WTC11 (cell line): ENCODE measurements at regions not wholly inside any gene's neighbourhood (a gene's known extent, or its start where the extent isn't known, plus 50 kb on each side); places are given as distances from the start of the nearest gene placed in this dataset.

ENCODE experiments used
- ATAC-seq: fragments of 200-7000 bp; cut with Tn5 transposase; 2 replicates; pipeline ENCODE4 v1.10.0; 2021; ENCODE audit warnings: mild to moderate bottlenecking, moderate library complexity
- CTCF ChIA-PET: fragments of 300-600 bp; sonication (Branson Sonifier 250); formaldehyde crosslinking; loops from one replicate; lab custom pipeline; 2021; ENCODE audit warnings: antibody characterized with exemption; lab: Charles Lee
- POLR2A ChIA-PET: fragments of 350-600 bp; sonication (Branson Sonifier 250); formaldehyde crosslinking; loops from one replicate; lab custom pipeline; 2021; ENCODE audit warnings: antibody characterized with exemption; lab: Charles Lee
- DNase-seq: peaks from one replicate; pipeline ENCODE4 v3.0.0; 2021; ENCODE audit warnings: low spot score
- H3K27ac Mint-ChIP-seq: 2 replicates; pipeline ENCODE4 v1.8.0; 2021; ENCODE audit warnings: mixed read lengths
- H3K27me3 Mint-ChIP-seq: 2 replicates; pipeline ENCODE4 v1.8.0; 2021; ENCODE audit warnings: low read depth, mild to moderate bottlenecking, moderate library complexity, mixed read lengths
- H3K36me3 Mint-ChIP-seq: 2 replicates; pipeline ENCODE4 v1.8.0; 2021; ENCODE audit warnings: mixed read lengths
- H3K4me1 Mint-ChIP-seq: 2 replicates; pipeline ENCODE4 v1.8.0; 2022; ENCODE audit warnings: mixed read lengths
- H3K4me3 Mint-ChIP-seq: 2 replicates; pipeline ENCODE4 v1.8.0; 2021; ENCODE audit warnings: mild to moderate bottlenecking, moderate library complexity, mixed read lengths
- H3K9me3 Mint-ChIP-seq: 2 replicates; pipeline ENCODE4 v1.8.0; 2021; ENCODE audit warnings: mixed read lengths
- ATF1 ChIP-seq: sonication (generic); formaldehyde crosslinking; IDR thresholded peaks from 2 replicates; pipeline ENCODE4 v1.8.1; 2023; ENCODE audit warnings: mild to moderate bottlenecking, moderate library complexity, missing genetic modification reagents
- CBFB ChIP-seq: sonication (generic); formaldehyde crosslinking; IDR thresholded peaks from 2 replicates; pipeline ENCODE4 v1.8.1; 2022; ENCODE audit warnings: mild to moderate bottlenecking, low read depth, missing genetic modification reagents
- CDX4 ChIP-seq: fragments of 250-450 bp; sonication (Bioruptor Pico); IDR thresholded peaks from 2 replicates; pipeline ENCODE4 v1.9.0; 2021; ENCODE audit warnings: moderate library complexity, mild to moderate bottlenecking, inconsistent platforms, borderline replicate concordance
- E2F5 ChIP-seq: sonication (generic); formaldehyde crosslinking; IDR thresholded peaks from 2 replicates; pipeline ENCODE4 v1.8.1; 2022; ENCODE audit warnings: mild to moderate bottlenecking, moderate library complexity, missing genetic modification reagents
- HMGA2 ChIP-seq: fragments of 250-450 bp; sonication (Bioruptor Pico); IDR thresholded peaks from 2 replicates; pipeline ENCODE4 v1.4.0; 2021; ENCODE audit warnings: mild to moderate bottlenecking, moderate library complexity
- HMGXB4 ChIP-seq: sonication (generic); formaldehyde crosslinking; IDR thresholded peaks from 2 replicates; pipeline ENCODE4 v1.8.1; 2023; ENCODE audit warnings: mild to moderate bottlenecking, moderate library complexity, missing genetic modification reagents
- JAZF1 ChIP-seq: fragments of 250-450 bp; sonication (Bioruptor Pico); IDR thresholded peaks from 2 replicates; pipeline ENCODE4 v1.9.0; 2021; ENCODE audit warnings: moderate library complexity, mild to moderate bottlenecking, inconsistent platforms
- MAX ChIP-seq: sonication (generic); formaldehyde crosslinking; IDR thresholded peaks from 2 replicates; pipeline ENCODE4 v1.8.0; 2022; ENCODE audit warnings: mild to moderate bottlenecking, missing genetic modification reagents
- MXD4 ChIP-seq: fragments of 250-450 bp; sonication (Bioruptor Pico); IDR thresholded peaks from 2 replicates; pipeline ENCODE4 v1.8.0; 2021; ENCODE audit warnings: mild to moderate bottlenecking, moderate library complexity, borderline replicate concordance
- NFYB ChIP-seq: sonication (generic); formaldehyde crosslinking; conservative IDR thresholded peaks from 2 replicates; pipeline ENCODE4 v1.8.0; 2022; ENCODE audit warnings: low read depth, missing genetic modification reagents
- NR1H2 ChIP-seq: sonication (generic); formaldehyde crosslinking; IDR thresholded peaks from 2 replicates; pipeline ENCODE4 v1.9.0; 2021; ENCODE audit warnings: mild to moderate bottlenecking, moderate library complexity, missing genetic modification reagents
- OVOL2 ChIP-seq: fragments of 250-450 bp; sonication (Bioruptor Pico); IDR thresholded peaks from 2 replicates; pipeline ENCODE4 v1.9.0; 2021; ENCODE audit warnings: mild to moderate bottlenecking, borderline replicate concordance
- PRDM15 ChIP-seq: sonication (generic); formaldehyde crosslinking; IDR thresholded peaks from 2 replicates; pipeline ENCODE4 v1.8.0; 2022; ENCODE audit warnings: missing genetic modification reagents
- PRRX2 ChIP-seq: fragments of 250-450 bp; sonication (Bioruptor Pico); IDR thresholded peaks from 2 replicates; pipeline ENCODE4 v1.8.0; 2021; ENCODE audit warnings: mild to moderate bottlenecking
- RORB ChIP-seq: fragments of 250-450 bp; sonication (Bioruptor Pico); IDR thresholded peaks from 2 replicates; pipeline ENCODE4 v1.9.0; 2021; ENCODE audit warnings: mild to moderate bottlenecking
- SMAD3 ChIP-seq: sonication (generic); formaldehyde crosslinking; IDR thresholded peaks from 2 replicates; pipeline ENCODE4 v1.8.0; 2022; ENCODE audit warnings: missing genetic modification reagents, mild to moderate bottlenecking, borderline replicate concordance
- SP1 ChIP-seq: sonication (generic); formaldehyde crosslinking; conservative IDR thresholded peaks from 2 replicates; pipeline ENCODE4 v1.8.1; 2022; ENCODE audit warnings: missing genetic modification reagents
- TCF7 ChIP-seq: sonication (generic); formaldehyde crosslinking; IDR thresholded peaks from 2 replicates; pipeline ENCODE4 v1.8.0; 2022; ENCODE audit warnings: mild to moderate bottlenecking, low read depth, missing genetic modification reagents, moderate library complexity
- USF1 ChIP-seq: sonication (generic); formaldehyde crosslinking; IDR thresholded peaks from 2 replicates; pipeline ENCODE4 v1.8.0; 2022; ENCODE audit warnings: mild to moderate bottlenecking, missing genetic modification reagents
- ZBTB21 ChIP-seq: sonication (generic); formaldehyde crosslinking; IDR thresholded peaks from 2 replicates; pipeline ENCODE4 v1.8.1; 2023; ENCODE audit warnings: mild to moderate bottlenecking, missing genetic modification reagents, borderline replicate concordance
- ZBTB43 ChIP-seq: sonication (generic); formaldehyde crosslinking; IDR thresholded peaks from 2 replicates; pipeline ENCODE4 v1.8.1; 2023; ENCODE audit warnings: mild to moderate bottlenecking, missing genetic modification reagents
- ZMAT4 ChIP-seq: fragments of 250-450 bp; sonication (Bioruptor Pico); IDR thresholded peaks from 2 replicates; pipeline ENCODE4 v1.9.0; 2021; ENCODE audit warnings: mild to moderate bottlenecking
- ZNF121 ChIP-seq: sonication (generic); formaldehyde crosslinking; IDR thresholded peaks from 2 replicates; pipeline ENCODE4 v1.8.0; 2023; ENCODE audit warnings: missing genetic modification reagents
- ZNF263 ChIP-seq: sonication (generic); formaldehyde crosslinking; IDR thresholded peaks from 2 replicates; pipeline ENCODE4 v1.8.1; 2022; ENCODE audit warnings: low read depth, mild to moderate bottlenecking, moderate library complexity, missing genetic modification reagents
- ZNF425 ChIP-seq: fragments of 250-450 bp; sonication (Bioruptor Pico); conservative IDR thresholded peaks from 2 replicates; pipeline ENCODE4 v1.9.0; 2021; ENCODE audit warnings: mild to moderate bottlenecking

GRCh38 chr7:156049366-156049765 is 237.1 kb upstream of the SHH start:
- Mint-ChIP-seq H3K9me3 (peaks cover 63% of the 10 kb centered on the region), H3K36me3 (peaks cover 50% of the 10 kb centered on the region), H3K27me3 (peaks cover 8% of the 10 kb centered on the region), H3K27ac (no peak overlapping the region), H3K4me3 (no peak overlapping the region), H3K4me1 (no peaks in the 10 kb centered on the region)
- no peak for ATAC-seq
- no peak for TF ChIP-seq MXD4
- TF ChIP-seq HMGA2 (CRISPR knock-in tag) = no peak
- no peak for TF ChIP-seq MAX (CRISPR knock-in tag)
- no peak for TF ChIP-seq OVOL2 (CRISPR knock-in tag)
- TF ChIP-seq ZBTB21 (CRISPR knock-in tag) = no peak
- TF ChIP-seq ZBTB43 = no peak
- TF ChIP-seq TCF7 (CRISPR knock-in tag) = no peak
- TF ChIP-seq USF1 (CRISPR knock-in tag) = no peak
- TF ChIP-seq CBFB = no peak
- TF ChIP-seq ZMAT4 (CRISPR knock-in tag) = no peak
- TF ChIP-seq PRDM15 = no peak
- no peak for DNase-seq
- CTCF ChIA-PET = interaction anchor here (0.7 kb wide), 1 partner anchor 245 kb away, joined by 3 read pairs; no protein-coding TSS in a partner anchor
- POLR2A ChIA-PET = no interaction called here

GRCh38 chr7:156046031-156046560 is 233.8 kb upstream of the SHH start:
- Mint-ChIP-seq H3K36me3 (peaks cover 28% of the 10 kb centered on the region), H3K9me3 (peaks cover 33% of the 10 kb centered on the region), H3K27ac (no peak overlapping the region), H3K4me1 (no peaks in the 10 kb centered on the region; the same call in 1 of the 2 replicates), H3K27me3 (no peaks in the 10 kb centered on the region; the same call in 1 of the 2 replicates), H3K4me3 (no peak overlapping the region)
- ATAC-seq (no peak), DNase-seq (no peak)
- CTCF ChIA-PET = no interaction called here
- POLR2A ChIA-PET = no interaction called here
- TF ChIP-seq HMGA2 (CRISPR knock-in tag) (no peak), ZNF425 (CRISPR knock-in tag) (no peak), RORB (no peak), NFYB (CRISPR knock-in tag) (no peak), PRRX2 (CRISPR knock-in tag) (no peak), MXD4 (no peak), ZNF263 (CRISPR knock-in tag) (no peak), JAZF1 (no peak), ZNF121 (CRISPR knock-in tag) (no peak), SP1 (CRISPR knock-in tag) (no peak), ATF1 (CRISPR knock-in tag) (no peak), CDX4 (no peak), E2F5 (CRISPR knock-in tag) (no peak), SMAD3 (CRISPR knock-in tag) (no peak), NR1H2 (CRISPR knock-in tag) (no peak), HMGXB4 (CRISPR knock-in tag) (no peak)
